IPS-NIHi11 (cell line): ENCODE measurements at regions not wholly inside any gene's neighbourhood (a gene's known extent, or its start where the extent isn't known, plus 50 kb on each side); places are given as distances from the start of the nearest gene placed in this dataset.

Experiments used
- DNase-seq: peaks from one replicate; pipeline ENCODE4 v3.0.0; 2012; ENCODE audit warnings: mixed read lengths, low spot score

GRCh38 chr1:4137621-4138415, 237.7 kb upstream of the C1orf174 start:
- no peak for DNase-seq

GRCh38 chr1:4139646-4140045, 239.6 kb upstream of the C1orf174 start:
- DNase-seq = no peak

GRCh38 chr1:4140241-4140640, 240.2 kb upstream of the C1orf174 start:
- DNase-seq = no peak

- no peak for DNase-seq
Measured at GRCh38 chr1:4140821-4141220, 240.7 kb upstream of the C1orf174 start.

GRCh38 chr1:4144349-4144971, 244.4 kb upstream of the C1orf174 start:
- no peak for DNase-seq

GRCh38 chr1:4146101-4146500, 246.0 kb upstream of the C1orf174 start:
- DNase-seq = no peak

GRCh38 chr1:4146614-4147013, 246.5 kb upstream of the C1orf174 start:
- no peak for DNase-seq

- no peak for DNase-seq
Measured at GRCh38 chr1:4147509-4147908, 247.4 kb upstream of the C1orf174 start.

GRCh38 chr1:4149281-4149680, 249.2 kb upstream of the C1orf174 start:
- no peak for DNase-seq

GRCh38 chr1:4149831-4150230, 249.8 kb upstream of the C1orf174 start:
- DNase-seq = no peak

GRCh38 chr1:4150262-4150661, 250.2 kb upstream of the C1orf174 start:
- DNase-seq = no peak

GRCh38 chr1:4152266-4152665, 252.2 kb upstream of the C1orf174 start:
- DNase-seq = no peak

- no peak for DNase-seq
Measured at GRCh38 chr1:4153571-4153970, 253.5 kb upstream of the C1orf174 start.

GRCh38 chr1:4156241-4156973, 256.3 kb upstream of the C1orf174 start:
- no peak for DNase-seq

- DNase-seq = no peak
Measured at GRCh38 chr1:4160181-4160580, 260.1 kb upstream of the C1orf174 start.

- no peak for DNase-seq
Measured at GRCh38 chr1:4161366-4162006, 261.4 kb upstream of the C1orf174 start.

GRCh38 chr1:4164965-4165364, 264.9 kb upstream of the C1orf174 start:
- DNase-seq = no peak

GRCh38 chr1:4165686-4166300, 265.7 kb upstream of the C1orf174 start:
- DNase-seq = no peak

- no peak for DNase-seq
Measured at GRCh38 chr1:4166713-4167112, 266.6 kb upstream of the C1orf174 start.

- peak; percentile 2 for DNase-seq
Measured at GRCh38 chr1:4169991-4170390, 269.9 kb upstream of the C1orf174 start.

GRCh38 chr1:4170548-4171340, 270.7 kb upstream of the C1orf174 start:
- DNase-seq = peak; percentile 3
